ENCODE measurements at regions not wholly inside any gene's neighbourhood (a gene's known extent, or its start where the extent isn't known, plus 50 kb on each side); places are given as distances from the start of the nearest gene placed in this dataset.

- TF ChIP-seq CTCF (IDR thresholded peaks at IDR 0.05) (no peak), POLR2AphosphoS5 (IDR thresholded peaks at IDR 0.05) (no peak), POLR2A (IDR thresholded peaks at IDR 0.05) (no peak)
Measured at GRCh38 chr5:30183795-30184194, 1009.7 kb upstream of the CDH6 start.
